GM19324 (cell line): ENCODE measurements at regions not wholly inside any gene's neighbourhood (a gene's known extent, or its start where the extent isn't known, plus 50 kb on each side); places are given as distances from the start of the nearest gene placed in this dataset.

Source experiments
- ATAC-seq: cut with Tn5 transposase; IDR thresholded peaks from one replicate; pipeline ENCODE4 v1.9.1; 2021; ENCODE audit warnings: mild to moderate bottlenecking, moderate library complexity; ENCODE audit not compliant: unreplicated experiment, low FRiP score

DNA sequence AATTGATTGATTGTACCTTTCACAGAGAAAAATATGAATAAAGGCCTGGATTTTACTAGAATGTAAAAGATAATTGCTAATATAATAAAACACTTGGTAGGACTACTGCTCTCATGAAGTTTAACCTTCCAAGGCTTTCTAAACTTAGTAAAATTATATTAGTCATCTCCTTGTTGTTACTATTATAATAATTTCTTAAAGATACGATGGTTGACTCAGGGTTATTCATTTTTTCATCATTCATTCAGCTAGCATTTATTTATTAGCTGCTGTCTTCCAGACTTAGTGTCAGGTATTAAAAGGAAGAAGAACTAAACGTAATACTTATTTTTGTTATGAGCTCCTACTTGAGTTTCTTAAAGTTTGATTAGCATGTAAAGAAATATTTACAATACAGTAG, 771.6 kb upstream of the NR2F2 start:
- ATAC-seq, result no peak

DNA sequence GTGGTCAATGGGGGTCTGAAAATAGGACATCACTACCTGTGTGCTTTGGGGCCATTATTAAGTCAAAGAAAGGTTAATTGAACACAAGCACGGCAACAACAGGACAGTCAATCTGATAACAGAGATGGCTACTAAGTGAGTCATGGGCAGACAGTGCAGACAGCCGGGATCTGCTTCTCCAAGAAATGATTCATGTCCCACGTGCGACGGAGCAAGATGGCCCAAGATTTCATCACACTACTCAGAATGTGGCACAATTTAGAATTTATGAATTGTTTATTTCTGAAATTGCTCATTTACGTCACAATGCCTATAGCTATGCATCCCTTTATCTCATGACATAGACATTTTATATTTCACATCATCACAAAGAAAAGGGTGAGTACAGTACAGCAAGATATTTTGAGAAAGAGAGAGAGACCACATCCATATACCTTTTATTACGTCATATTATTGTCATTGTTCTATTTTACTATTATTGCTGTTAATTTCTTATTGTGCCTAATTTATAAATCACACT, 770.6 kb upstream of the NR2F2 start:
- ATAC-seq, result no peak

DNA sequence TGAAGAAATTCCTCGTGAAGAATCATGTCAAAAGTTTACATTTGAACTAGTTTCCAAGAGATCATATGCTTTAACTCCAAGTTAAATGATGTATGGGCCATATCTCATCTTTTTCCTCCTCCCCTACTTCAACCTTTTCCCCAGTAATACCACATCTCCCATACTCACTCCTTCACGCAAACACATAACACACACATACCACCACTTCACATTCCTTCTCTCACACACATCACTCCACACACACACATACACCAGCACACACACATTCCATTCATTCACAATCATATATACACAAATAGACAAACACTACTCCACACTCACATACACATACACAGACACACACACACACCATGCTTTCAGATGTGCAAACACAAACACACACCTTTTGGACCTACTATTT, 769.0 kb upstream of the NR2F2 start:
- ATAC-seq, result no peak

DNA sequence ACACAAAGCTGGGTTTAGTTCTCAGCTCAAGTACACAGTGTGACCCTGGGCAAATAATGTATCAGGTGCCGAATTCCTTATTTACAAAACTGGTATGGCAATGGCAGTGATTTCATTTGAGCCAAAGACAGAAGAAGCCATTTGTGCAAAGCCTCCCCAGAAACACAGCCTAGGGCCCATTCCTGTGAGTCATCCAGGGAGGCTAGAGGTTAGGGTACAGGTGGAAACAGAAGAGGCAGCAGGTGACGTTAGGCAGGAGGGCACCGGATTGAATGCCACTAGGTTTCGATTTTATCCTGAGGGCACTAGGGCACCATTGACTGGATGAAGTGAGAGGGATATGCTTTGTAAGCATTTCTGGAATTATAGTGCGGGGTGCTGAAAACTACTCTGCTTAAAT, 766.9 kb upstream of the NR2F2 start:
- no peak for ATAC-seq

DNA sequence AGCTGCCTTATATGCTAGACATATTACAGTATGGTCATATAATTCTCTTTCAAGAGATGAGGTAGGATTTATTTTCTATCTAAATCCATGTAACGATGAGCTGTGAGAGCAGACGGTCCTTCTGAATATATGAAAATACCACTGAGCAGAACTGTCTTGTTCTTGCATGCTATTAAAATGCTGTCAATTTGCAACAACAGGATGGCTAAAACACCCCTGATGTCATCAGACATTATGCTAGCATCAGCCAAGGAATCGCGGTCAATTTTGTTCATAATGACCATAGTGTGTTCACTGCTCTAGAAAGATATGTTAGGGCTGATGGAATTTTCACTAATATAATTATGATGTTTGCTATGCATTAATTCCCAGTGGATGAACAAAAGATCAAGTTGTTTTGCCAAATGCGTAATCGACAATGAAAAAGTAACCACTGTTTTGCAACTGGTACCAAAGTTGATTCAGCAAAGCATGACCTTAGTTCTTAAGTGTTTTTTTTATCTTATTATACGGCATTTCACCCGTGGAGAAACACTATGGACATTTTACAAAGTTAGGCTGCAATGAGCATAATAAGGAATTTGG, 765.4 kb upstream of the NR2F2 start:
- no peak for ATAC-seq

DNA sequence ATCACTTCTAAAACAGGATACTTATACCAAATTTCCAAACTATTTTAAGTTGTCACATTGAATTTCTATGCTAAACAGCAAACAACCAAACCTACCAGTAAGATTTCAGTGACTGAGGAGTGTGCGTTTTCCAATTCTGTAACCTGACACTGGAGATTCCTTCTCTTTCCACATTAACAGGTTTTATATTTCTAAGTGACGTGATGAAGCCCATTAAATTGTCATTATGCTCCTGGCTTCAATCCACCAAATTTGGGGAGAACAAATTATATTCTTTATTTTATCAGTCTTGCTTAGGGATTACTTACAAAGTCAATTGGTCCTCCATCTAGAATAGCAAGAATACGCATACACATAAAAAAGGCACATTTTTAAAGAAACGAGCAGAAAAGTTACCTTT, 764.8 kb upstream of the NR2F2 start:
- ATAC-seq, result no peak

DNA sequence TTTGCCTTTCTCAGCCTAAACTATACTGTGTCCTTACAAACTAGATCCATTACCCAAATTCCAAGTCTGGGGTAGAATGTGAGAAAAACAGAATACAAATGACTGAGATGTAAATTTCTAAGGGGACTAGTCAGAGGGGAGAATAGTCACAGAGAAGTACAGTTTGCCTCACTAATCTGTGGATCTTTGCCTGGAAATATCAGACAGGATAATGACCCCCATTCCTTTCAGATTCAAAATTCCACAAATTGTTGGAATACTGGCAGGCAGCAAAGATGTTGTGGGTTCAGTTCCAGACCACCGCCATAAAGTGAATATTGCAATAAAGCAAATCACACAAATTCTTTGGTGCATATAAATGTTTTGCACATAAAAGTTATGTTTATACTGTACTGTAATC, 762.8 kb upstream of the NR2F2 start:
- ATAC-seq, result no peak

DNA sequence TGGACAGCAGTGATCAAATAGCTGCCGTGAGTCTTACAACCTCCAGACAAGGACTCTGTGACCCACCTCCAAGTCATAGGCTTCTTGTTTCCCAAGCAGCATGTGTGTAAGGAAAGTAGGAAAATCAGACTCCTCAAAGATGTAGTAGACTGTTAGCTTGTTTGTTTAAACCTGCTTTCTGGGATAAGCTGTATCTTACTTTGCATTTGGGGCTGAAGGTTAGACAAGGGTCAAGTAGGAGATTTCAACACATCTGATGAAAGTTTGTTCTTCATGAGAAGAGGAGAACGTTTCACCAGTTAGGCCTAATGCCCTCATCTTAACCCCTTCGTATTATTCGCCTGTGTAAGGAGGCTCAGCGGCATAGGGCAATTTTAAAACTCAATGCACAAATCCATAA, 756.4 kb upstream of the NR2F2 start:
- no peak for ATAC-seq

DNA sequence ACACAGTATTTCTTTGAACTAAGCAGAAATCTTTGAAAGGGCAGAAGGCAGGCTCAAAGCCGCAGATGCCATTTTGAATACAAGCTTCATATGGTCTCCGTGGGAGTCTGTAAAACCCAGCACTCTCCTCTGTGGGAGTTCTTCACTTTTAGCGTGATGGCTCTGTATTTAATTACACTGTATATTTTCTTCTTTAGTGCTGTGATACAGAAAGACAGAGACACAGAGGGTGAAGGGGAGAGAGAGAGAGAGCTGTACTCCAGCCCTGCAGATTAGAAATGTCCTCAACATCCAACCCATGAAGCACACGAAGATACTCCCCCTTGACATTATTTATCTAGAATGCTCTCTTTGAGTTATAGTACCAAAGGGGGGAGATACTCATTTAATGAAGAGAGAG, 752.6 kb upstream of the NR2F2 start:
- no peak for ATAC-seq

DNA sequence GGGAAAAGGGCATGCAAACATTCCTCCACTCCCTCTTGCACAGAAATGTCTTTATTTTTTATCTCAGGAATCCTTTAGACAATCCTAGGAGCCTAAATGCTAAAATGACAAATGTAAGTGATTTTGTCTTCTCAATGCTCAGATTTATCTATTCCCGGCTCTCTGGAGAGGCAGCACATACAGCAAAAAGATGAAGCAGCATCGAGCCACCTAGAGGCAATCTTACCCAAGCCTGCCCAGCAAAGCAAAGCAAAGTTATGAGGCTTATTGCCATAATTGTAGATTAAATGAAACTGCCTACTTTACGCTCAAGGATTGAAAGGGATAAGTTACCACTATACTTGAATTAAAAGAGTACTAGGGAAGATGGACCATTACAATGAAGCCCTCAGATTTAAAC, 750.4 kb upstream of the NR2F2 start:
- no peak for ATAC-seq

DNA sequence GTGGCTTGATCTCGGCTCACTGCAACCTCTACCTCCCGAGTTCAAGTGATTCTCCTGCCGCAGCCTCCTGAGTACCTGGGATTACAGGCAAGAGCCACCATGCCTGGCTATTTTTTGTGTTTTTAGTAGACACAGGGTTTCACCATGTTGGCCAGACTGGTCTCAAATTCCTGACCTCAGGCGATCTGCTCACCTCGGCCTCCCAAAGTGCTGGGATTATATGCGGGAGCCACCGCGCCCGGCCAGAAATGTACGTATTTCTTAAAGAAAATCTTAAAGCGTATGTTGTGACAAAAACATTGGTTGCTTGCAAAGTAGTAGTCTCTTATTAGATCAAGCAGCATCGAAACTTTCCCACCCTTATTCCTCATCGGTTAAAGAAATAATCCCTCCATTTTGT, 748.9 kb upstream of the NR2F2 start:
- ATAC-seq, result no peak

DNA sequence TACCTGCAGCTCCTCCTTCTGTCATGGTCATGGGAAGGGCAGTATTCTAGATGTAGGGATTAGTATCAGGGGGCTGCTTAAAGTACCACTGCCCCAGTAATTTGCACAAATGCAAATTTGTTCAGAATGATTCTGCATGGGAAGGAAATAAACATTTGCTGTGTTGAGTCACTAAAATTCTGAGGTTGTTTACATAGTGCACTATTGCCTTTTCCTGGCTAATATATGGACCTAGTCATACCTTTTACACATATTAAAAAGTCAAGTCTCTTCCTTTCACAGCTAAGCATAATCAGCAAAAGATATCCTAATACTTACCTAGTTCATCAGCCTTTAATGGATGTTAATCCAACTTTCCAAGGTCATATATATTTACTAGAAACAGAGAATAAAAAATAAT, 746.4 kb upstream of the NR2F2 start:
- ATAC-seq, result no peak

DNA sequence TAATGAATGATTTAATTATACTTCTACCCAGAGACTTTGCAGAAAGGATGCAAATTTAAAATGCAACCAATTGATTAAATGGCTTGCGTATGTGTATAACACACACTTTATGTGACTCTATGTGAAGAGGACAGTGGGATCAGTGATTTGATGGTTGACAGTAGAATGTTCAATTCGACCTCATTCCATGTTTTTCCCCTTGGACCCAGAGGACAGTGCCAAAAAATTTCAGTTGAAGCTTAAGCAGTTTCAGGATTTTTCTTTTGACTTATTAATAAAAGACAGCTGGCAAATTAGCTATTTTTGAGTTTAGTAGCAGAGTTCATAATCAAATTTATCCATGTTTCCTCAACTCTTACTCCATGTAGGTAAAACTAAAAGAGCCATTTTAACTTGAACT, 742.4 kb upstream of the NR2F2 start:
- ATAC-seq, result no peak

DNA sequence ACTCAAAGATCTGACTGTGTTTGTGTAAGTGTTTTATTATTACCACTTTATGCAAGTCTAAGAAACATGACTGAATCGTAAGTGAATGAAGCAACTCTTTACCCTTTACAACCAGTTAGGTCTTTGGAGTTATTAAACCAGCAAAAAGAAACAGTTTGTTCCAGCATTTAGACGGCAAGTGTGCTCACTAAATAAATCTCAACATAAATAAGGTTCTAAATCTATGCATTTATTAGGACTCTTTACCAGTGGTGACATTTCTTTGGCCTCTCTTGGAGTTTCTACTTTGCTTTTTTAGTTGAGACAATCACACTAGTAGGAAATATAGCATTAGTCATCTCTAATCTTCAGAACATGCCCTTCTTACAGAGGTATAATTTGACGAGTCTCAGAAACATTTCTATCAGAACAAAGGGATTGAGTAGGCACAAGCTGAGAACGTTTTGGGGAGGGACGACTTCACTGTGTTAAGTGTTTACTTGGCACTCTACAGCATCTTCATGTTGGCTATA, 739.9 kb upstream of the NR2F2 start:
- no peak for ATAC-seq

DNA sequence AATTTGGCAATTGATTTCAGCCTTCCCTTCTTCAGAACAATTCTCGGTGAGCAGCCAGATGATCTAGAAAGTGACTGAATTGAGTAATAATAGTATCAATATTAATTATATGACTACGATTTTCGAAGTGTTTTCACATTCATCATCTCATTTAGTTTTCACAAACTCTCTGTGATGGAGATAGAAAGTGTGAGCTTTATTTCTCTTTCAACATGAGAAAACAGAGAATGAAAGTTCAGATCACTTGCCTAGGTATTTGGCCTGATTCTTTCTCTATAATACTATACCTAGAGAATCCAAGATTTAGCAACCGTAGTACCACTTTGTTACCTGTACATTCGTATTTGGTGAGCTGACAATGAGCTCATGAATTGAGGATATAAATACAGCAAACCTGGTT, 739.2 kb upstream of the NR2F2 start:
- ATAC-seq, result no peak

DNA sequence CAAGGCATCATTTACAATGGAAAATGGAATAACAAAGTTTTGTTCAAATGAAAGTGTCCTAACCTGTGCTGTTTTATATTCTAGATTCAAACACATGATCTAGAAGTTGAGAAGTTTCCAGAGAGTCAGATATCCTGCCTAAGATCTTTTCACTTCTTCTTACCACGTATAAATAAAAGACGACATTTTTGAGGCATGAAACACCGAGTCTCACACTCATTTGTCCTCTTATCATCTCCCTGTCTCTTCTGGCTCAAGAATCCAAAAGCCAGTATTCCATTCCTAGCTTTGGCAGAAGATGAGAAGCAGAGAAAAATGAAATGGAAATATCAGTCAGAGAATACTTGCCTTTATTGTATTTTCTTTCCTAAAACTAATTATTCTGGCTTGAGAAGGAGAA, 738.6 kb upstream of the NR2F2 start:
- ATAC-seq, result no peak

DNA sequence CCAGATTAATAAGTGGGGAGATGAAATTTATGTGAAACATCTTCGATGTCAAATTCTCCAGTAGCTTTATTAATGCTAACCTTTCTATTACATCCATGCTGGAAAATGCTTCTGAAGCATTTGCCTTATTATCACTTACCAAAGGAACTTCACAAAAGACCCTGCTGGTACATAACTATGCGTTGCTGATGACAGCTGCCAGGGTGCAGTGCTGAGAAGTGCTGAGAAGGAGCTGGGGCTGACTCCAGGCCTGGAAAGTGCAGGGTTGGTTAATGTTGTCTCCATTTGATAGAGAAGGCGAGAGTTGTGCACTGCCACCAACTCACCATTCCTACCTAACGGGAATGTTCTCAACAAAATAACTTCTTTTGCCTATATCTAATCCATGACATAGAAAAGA, 736.0 kb upstream of the NR2F2 start:
- ATAC-seq, result no peak

DNA sequence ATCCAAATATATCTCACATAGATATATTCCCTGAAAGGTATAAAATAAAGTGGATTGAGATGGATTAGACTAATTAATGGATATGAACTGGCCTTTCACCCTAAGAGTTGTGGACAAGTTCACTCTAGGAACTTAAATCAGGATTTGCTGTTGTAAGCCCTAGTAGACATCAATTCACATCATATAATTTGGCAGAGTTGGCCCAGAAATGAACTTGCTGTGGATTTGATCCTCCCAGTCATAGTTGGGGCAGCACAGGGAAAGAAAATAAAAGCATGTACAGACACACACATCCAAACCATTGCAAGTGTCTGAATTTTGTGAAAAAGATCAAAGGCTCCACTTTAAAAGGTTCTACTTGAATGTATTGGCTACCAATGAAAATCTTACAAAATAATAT, 734.7 kb upstream of the NR2F2 start:
- ATAC-seq, result no peak

DNA sequence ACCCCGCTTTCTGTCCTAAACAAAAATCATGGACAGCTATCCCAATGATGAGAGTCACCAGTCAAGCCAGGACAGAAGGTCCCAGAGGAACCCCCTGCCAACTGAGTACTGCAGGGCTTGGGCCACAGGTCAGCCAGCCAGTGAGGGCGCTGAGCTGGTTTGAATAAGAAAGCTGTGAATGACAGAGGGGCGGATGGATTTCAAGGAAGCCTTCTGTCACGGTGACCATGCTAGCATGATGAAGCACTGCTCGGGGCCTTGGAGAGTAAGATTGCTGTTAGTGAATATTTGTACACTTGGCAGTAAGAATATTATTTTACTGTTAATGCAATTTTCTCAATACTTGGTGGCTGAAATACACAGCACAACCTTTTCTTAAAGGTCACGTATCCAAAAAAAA, 734.0 kb upstream of the NR2F2 start:
- no peak for ATAC-seq

DNA sequence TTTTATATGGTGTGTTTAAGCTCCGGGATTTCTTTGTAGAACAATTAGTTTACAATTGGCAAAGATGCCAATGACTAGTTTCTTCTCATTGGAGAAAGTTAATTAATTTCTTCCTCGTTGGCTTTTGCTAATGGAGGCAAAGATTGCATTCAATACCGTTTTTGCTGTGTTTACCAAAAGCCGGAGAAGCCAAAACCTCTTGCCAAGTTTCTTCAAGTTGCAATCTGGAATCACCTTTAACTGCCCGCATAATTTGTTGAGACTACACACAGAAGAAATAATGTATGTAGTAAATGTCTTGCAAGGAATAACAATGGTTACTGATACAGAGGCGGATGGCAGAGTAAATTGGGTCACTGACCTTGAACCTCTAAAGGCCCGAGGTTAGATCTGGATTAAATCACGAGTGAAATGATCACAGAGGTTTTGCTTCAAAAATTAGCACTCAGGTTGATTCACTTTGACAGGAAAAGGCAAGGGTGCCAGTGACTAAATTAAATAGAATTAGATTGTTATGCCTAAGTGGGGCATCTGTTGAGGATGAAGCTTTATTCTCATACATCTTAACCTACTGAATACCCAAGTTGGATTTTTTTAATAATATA, 732.1 kb upstream of the NR2F2 start:
- ATAC-seq, result no peak

DNA sequence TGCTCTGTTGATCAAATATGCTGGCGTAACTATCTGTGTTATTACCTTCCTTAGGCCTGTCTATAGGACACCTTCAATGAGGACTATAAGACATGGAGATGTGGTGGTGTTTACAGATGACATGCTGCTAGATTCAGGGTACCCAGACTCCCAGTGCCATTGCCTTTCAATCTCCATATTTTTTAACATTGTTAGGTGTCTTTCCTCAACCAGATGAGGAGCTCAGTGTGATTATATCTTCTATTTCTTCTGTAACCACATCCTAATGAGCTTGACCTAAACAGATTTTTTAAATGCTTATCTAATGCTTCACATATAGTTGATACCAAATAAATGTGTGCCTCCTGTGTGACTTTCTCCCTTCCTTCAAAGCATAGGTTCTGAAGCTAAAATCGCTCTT, 730.1 kb upstream of the NR2F2 start:
- no peak for ATAC-seq

DNA sequence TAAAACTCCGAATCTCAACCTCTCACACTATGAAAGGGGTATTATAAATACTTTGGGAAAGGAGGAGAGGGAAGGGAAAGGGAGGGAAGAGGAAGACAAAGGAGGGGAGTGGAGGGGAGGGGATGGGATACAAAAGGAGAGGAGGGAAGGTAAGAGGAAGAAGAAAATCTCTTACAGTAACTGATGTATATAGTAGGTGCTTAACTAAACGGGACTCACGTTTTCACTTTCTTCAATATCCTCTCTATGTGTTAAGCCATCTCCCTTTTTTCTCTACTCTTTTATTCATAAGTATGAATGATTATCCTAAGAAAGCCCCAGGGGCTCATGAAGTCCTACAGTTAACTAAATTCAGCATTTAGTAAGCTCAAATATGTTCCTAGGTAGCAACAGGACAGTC, 729.6 kb upstream of the NR2F2 start:
- no peak for ATAC-seq

DNA sequence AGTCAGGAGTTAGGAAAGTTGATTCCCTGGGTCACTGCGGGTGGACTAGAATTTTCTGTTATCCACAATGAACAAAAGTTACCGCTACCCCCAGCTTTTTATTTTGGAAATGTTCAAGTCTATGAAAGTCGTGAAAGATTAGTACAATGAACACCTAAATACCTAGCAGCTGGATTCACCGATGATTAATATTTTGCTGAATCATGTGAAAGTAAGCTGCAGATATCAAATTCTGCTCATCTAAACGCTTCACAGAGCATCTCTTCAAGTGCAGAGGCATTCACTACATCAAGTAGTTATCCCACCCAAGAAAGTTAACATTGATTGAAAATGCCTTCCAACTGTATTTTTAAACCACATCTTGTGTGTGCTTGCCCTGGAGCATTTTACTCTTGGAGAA, 729.0 kb upstream of the NR2F2 start:
- no peak for ATAC-seq
